Lower lobe of right lung (tissue), 2 donors: ENCODE measurements at regions not wholly inside any gene's neighbourhood (a gene's known extent, or its start where the extent isn't known, plus 50 kb on each side); places are given as distances from the start of the nearest gene placed in this dataset.

ENCODE experiments used
- ATAC-seq, 2 donors: fragments of 200-7000 bp; cut with Tn5 transposase; one replicate each; pipeline ENCODE4 v1.9.1; 2020 to 2022; ENCODE audit warnings: mild to moderate bottlenecking in 2 of 2, moderate library complexity in 2 of 2
- DNase-seq: peaks from one replicate; pipeline ENCODE4 v3.0.0-alpha.2; 2020
- H3K27ac ChIP-seq: fragments of 200-600 bp; one replicate; pipeline ENCODE4 v1.8.0; 2022
- H3K27me3 ChIP-seq: fragments of 200-600 bp; one replicate; pipeline ENCODE4 v1.8.0; 2022; ENCODE audit warnings: low read depth
- H3K36me3 ChIP-seq: fragments of 200-600 bp; one replicate; pipeline ENCODE4 v1.8.0; 2022; ENCODE audit warnings: mild to moderate bottlenecking
- H3K4me1 ChIP-seq: fragments of 200-600 bp; one replicate; pipeline ENCODE4 v1.8.0; 2022
- H3K4me3 ChIP-seq: fragments of 200-600 bp; one replicate; pipeline ENCODE4 v1.8.0; 2022; ENCODE audit warnings: mild to moderate bottlenecking
- H3K9me3 ChIP-seq: fragments of 200-600 bp; one replicate; pipeline ENCODE4 v1.8.0; 2022
- intact Hi-C: fragments of 100-400 bp; cut with DNase I; formaldehyde crosslinking; loops from one replicate; pipeline ENCODE4 v1.11.0; 2022
- TF ChIP-seq, protein P1 (sequence below): fragments of 200-600 bp; IDR thresholded peaks from one replicate; pipeline ENCODE4 v1.8.0; 2022; ENCODE audit warnings: antibody characterized with exemption, mild to moderate bottlenecking
- donor health status: DM: no; HTN: yes; CAD: no; lungs with severe emphysema.

DNA sequence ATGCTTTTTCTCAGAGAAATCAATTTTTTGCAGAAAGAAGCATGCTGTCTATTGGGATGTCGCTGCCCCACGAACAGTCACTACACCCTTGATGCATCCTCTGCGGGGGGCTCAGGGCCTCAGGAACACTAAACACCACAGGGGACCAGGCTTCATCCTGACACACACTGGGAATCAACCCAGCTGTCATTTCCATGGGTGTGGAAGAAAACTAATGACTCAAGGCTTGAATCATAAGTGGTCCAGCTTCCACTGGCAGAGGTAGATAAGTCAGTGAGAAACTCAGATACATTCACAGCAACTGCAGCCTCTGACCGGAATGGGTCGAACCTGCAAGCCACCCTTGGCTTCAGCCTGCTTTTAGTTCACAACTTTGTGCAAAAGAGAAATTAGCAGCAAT, 81.3 kb upstream of the SPTLC3 start:
- ATAC-seq (no peak), DNase-seq (no peak)
- Histone ChIP-seq H3K4me3 (no peak overlapping the region), H3K9me3 (no peaks in the 10 kb centered on the region), H3K36me3 (no peaks in the 10 kb centered on the region), H3K27me3 (no peaks in the 10 kb centered on the region), H3K27ac (no peak overlapping the region), H3K4me1 (no peaks in the 10 kb centered on the region)
- intact Hi-C loops = no loop called here
- TF ChIP-seq, protein P1, sequence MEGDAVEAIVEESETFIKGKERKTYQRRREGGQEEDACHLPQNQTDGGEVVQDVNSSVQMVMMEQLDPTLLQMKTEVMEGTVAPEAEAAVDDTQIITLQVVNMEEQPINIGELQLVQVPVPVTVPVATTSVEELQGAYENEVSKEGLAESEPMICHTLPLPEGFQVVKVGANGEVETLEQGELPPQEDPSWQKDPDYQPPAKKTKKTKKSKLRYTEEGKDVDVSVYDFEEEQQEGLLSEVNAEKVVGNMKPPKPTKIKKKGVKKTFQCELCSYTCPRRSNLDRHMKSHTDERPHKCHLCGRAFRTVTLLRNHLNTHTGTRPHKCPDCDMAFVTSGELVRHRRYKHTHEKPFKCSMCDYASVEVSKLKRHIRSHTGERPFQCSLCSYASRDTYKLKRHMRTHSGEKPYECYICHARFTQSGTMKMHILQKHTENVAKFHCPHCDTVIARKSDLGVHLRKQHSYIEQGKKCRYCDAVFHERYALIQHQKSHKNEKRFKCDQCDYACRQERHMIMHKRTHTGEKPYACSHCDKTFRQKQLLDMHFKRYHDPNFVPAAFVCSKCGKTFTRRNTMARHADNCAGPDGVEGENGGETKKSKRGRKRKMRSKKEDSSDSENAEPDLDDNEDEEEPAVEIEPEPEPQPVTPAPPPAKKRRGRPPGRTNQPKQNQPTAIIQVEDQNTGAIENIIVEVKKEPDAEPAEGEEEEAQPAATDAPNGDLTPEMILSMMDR = no peak

DNA sequence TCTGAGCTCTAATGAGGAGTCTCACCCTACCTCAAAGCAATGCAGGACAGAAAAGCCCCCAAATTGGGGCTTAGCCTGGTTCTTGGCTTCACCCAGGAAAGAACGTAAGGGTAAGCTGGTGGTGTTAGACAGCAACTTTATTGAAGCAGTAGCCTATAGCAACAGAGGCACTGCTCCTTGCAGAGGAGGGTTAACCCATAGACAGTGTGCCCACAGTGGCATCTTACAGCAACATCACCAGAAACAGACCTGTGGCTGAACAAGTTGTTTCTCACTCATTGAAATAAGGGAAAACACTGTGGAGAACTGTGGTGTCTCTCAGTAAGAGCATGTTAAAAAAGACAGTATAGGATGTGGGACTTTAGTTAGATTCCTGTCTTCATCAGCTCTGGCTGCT, 80.4 kb upstream of the SPTLC3 start:
- Histone ChIP-seq H3K4me3 (no peak overlapping the region), H3K27me3 (no peaks in the 10 kb centered on the region), H3K36me3 (no peaks in the 10 kb centered on the region), H3K4me1 (no peaks in the 10 kb centered on the region), H3K27ac (no peak overlapping the region), H3K9me3 (no peaks in the 10 kb centered on the region)
- no peak for ATAC-seq
- intact Hi-C loops = no loop called here
- DNase-seq = no peak
- TF ChIP-seq, protein P1 = no peak

DNA sequence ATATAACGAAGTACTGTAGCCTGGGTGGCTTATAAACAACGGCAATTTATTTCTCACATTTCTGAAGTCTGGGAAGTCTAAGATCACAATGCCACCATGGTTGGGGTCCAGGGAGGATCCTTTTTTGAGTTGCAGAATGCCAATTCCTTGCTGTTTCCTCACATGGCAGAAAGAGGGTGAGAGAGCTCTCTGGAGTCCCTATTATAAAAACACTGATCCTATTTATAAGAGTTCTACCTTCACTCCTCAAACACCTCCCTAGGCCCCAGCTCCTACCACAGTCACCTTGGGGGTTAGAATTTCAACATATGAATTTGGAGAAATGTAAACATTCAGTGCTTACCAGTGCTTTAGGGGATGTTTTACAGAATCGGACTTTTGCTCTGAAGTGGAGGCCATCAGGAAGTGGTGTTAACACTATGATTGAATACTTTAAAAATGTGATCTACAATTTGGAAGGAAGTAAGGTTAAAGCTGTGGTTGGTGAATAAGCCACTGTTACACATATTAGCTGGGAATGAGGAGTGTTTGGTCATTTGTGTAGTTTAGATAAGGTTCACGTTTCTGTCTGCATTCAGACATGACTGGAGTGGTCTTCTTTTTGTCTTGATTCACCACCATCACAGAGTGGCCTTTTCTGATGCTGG, 79.9 kb upstream of the SPTLC3 start:
- intact Hi-C loops = no loop called here
- Histone ChIP-seq H3K36me3 (no peaks in the 10 kb centered on the region), H3K4me3 (no peak overlapping the region), H3K4me1 (no peaks in the 10 kb centered on the region), H3K9me3 (no peaks in the 10 kb centered on the region), H3K27me3 (no peaks in the 10 kb centered on the region), H3K27ac (no peak overlapping the region)
- DNase-seq (no peak), ATAC-seq (no peak)
- TF ChIP-seq, protein P1 = no peak

DNA sequence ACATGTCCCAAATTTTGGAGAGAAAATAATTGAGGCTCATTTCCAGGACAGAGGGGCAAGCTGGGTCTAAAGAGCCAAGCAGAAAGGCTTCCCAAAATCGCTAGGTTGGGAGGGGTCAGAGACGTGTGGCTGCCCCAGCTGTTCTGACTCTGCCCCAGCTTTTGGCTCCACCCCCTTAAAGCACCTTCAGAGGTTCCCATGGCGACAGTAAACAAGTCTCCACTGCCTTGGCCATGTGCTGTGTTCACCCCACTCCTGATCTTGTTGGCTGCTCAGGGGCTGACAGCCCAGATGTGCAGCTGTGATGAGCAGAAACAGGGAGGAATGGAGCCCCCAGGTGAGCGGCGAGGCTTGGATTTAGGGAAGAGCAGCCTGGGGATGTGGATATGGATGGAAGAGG, 72.8 kb upstream of the SPTLC3 start:
- Histone ChIP-seq H3K36me3 (no peaks in the 10 kb centered on the region), H3K4me1 (no peaks in the 10 kb centered on the region), H3K27ac (no peak overlapping the region), H3K27me3 (no peaks in the 10 kb centered on the region), H3K4me3 (no peak overlapping the region), H3K9me3 (no peaks in the 10 kb centered on the region)
- intact Hi-C loops = no loop called here
- ATAC-seq (no peak), DNase-seq (no peak)
- TF ChIP-seq, protein P1 = no peak

DNA sequence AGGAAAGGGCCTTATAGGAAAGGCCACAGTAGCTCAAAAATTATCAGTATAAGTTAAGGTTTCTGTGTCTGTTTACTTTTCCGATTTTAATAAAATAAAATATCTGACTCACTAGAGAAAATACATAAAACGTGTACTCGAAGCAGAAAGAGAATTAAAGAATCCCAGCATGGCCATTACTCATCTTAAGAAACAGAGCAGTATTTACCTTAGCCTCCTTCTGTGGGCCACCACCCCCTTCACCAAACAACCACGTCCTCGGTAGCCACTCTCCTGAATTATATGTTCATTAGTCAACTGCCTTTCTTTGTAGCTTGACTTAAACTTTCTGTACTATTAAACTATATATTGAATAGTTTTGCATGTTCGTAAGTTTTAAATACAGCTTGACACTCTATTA, 72.2 kb upstream of the SPTLC3 start:
- intact Hi-C loops = no loop called here
- no peak for ATAC-seq

More for the DNA sequence above, 72.2 kb upstream of the SPTLC3 start:
- DNase-seq = no peak
- Histone ChIP-seq H3K4me1 (no peaks in the 10 kb centered on the region), H3K9me3 (no peaks in the 10 kb centered on the region), H3K27me3 (no peaks in the 10 kb centered on the region), H3K4me3 (no peak overlapping the region), H3K27ac (no peak overlapping the region), H3K36me3 (no peaks in the 10 kb centered on the region)
- TF ChIP-seq, protein P1 = no peak
